K562 (cell line): ENCODE measurements at regions not wholly inside any gene's neighbourhood (a gene's known extent, or its start where the extent isn't known, plus 50 kb on each side); places are given as distances from the start of the nearest gene placed in this dataset.

Experiments
- ATAC-seq: fragments of 200-7000 bp; cut with Tn5 transposase; 3 replicates; pipeline ENCODE4 v1.9.1; 2020; ENCODE audit warnings: moderate library complexity
- BruUV-seq: library from RNA; stranded (reverse); fragments of 400-500 nt; replicated peaks from 2 replicates; lab custom pipeline; 2021; lab: Mats Ljungman, UMichigan
- CTCF ChIA-PET: fragments of 300-600 bp; formaldehyde crosslinking; extraction: SDS; loops from one replicate; lab custom pipeline; 2021; ENCODE audit warnings: low intra/inter-chr PET ratio; lab: Yijun Ruan, JAX
- POLR2A ChIA-PET: fragments of 300-600, 350-650 bp; sonication (Branson Sonifier 250); formaldehyde crosslinking; extraction: SDS; loops from one replicate; lab custom pipeline; 2021; ENCODE audit warnings: antibody characterized with exemption, inconsistent platforms; lab: Yijun Ruan, JAX
- DNase-seq, 4 experiments: peaks; one replicate each; pipeline versions ENCODE4 v3.0.0 to v3.0.0-alpha.2; 2011 to 2018; ENCODE audit warnings: low spot score in 3 of 4, mixed read lengths in 3 of 4; ENCODE audit errors: extremely low read depth in 1 of 4
- FAIRE-seq: peaks from 2 replicates; lab custom pipeline; 2011; peaks lifted over from hg19 to GRCh38; lab: Jason Lieb, UNC
- H2AFZ ChIP-seq: 2 replicates; pipeline ENCODE4 v1.6.0; 2011; ENCODE audit warnings: low read depth, low read length, control low read depth, inconsistent platforms
- H3K27ac ChIP-seq: fragments of 200-600 bp; 3 replicates; pipeline ENCODE4 v1.8.0; 2011; ENCODE audit warnings: low read depth, mild to moderate bottlenecking, control low read depth, inconsistent platforms, low read length, moderate library complexity, mixed read lengths; ENCODE audit errors: extremely low read depth
- H3K27me3 ChIP-seq, 2 experiments: fragments of 300-600 bp in 1 of 2; 2 replicates in 1 of 2; 3 replicates in 1 of 2; pipeline versions ENCODE4 v1.6.0 to v1.8.0; 2011; ENCODE audit warnings: inconsistent platforms in 2 of 2, low read length in 2 of 2, mild to moderate bottlenecking in 1 of 2, mixed read lengths in 1 of 2, moderate library complexity in 1 of 2; ENCODE audit not compliant: control insufficient read depth in 2 of 2, insufficient read depth in 2 of 2
- H3K36me3 ChIP-seq: fragments of 300-600 bp; 3 replicates; pipeline ENCODE4 v1.8.0; 2011; ENCODE audit warnings: mild to moderate bottlenecking, low read length, inconsistent platforms; ENCODE audit not compliant: control insufficient read depth, insufficient read depth
- H3K4me1 ChIP-seq, 2 experiments: fragments of 200-600 bp in 1 of 2; replicated peaks in 1 of 2; 2 replicates in 1 of 2; 3 replicates in 1 of 2; pipeline versions ENCODE4 v1.5.1 to v1.8.0; 2011; ENCODE audit warnings: inconsistent platforms in 2 of 2, low read length in 2 of 2, mild to moderate bottlenecking in 1 of 2, mixed read lengths in 1 of 2, moderate library complexity in 1 of 2; ENCODE audit not compliant: control insufficient read depth in 2 of 2, insufficient read depth in 2 of 2
- H3K4me2 ChIP-seq: 2 replicates; pipeline ENCODE4 v1.6.1; 2011; ENCODE audit warnings: low read length, control low read depth, inconsistent platforms, mixed read lengths; ENCODE audit not compliant: insufficient read depth
- H3K4me3 ChIP-seq: fragments of 200-600 bp; sonication (generic), shearing (Covaris generic); 2 replicates; pipeline ENCODE4 v1.5.1; 2016; ENCODE audit warnings: control low read depth, inconsistent platforms
- H3K79me2 ChIP-seq: fragments of 200-600 bp; 3 replicates; pipeline ENCODE4 v1.8.0; 2011; ENCODE audit warnings: low read length, inconsistent platforms; ENCODE audit not compliant: control insufficient read depth, insufficient read depth
- H3K9ac ChIP-seq, 2 experiments: 2 replicates each; pipeline versions ENCODE4 v1.6.0 to v1.6.1; 2011; ENCODE audit warnings: low read depth in 2 of 2, low read length in 2 of 2, control low read depth in 1 of 2, inconsistent platforms in 1 of 2, mild to moderate bottlenecking in 1 of 2, mixed read lengths in 1 of 2; ENCODE audit not compliant: insufficient read depth in 1 of 2
- H3K9me1 ChIP-seq: one replicate; pipeline ENCODE4 v1.6.0; 2011; ENCODE audit warnings: inconsistent platforms, mild to moderate bottlenecking, low read length, moderate library complexity; ENCODE audit not compliant: control insufficient read depth, insufficient read depth
- H3K9me3 ChIP-seq: replicated peaks from 2 replicates; pipeline ENCODE4 v1.5.1; 2011; ENCODE audit warnings: low read depth, low read length, inconsistent platforms; ENCODE audit not compliant: control insufficient read depth, insufficient read depth
- H4K20me1 ChIP-seq: replicated peaks from 2 replicates; pipeline ENCODE4 v1.6.1; 2011; ENCODE audit warnings: low read length, inconsistent platforms, mixed read lengths; ENCODE audit not compliant: control insufficient read depth, insufficient read depth
- CREM ChIP-seq: IDR thresholded peaks from 2 replicates; pipeline ENCODE4 v1.6.1; 2014; ENCODE audit warnings: antibody characterized with exemption, low read depth
- CXXC5 ChIP-seq: fragments of 250-450 bp; sonication (Bioruptor Pico); IDR thresholded peaks from 2 replicates; pipeline ENCODE4 v1.8.0; 2022; ENCODE audit warnings: inconsistent platforms, mild to moderate bottlenecking, moderate library complexity
- GATAD2A ChIP-seq: fragments of 450-650 bp; IDR thresholded peaks from 2 replicates; pipeline ENCODE4 v1.6.1; 2017
- GTF2B ChIP-seq: IDR thresholded peaks from 2 replicates; pipeline ENCODE4 v1.6.1; 2011; ENCODE audit not compliant: insufficient read length; ENCODE audit errors: extremely low read depth
- HDAC8 ChIP-seq: fragments of 450-650 bp; IDR thresholded peaks from 2 replicates; pipeline ENCODE4 v1.6.1; 2016; ENCODE audit warnings: mild to moderate bottlenecking, missing genetic modification characterization, moderate library complexity, missing compliant biosample characterization
- IRF2 ChIP-seq: sonication (generic); formaldehyde crosslinking; IDR thresholded peaks from 2 replicates; pipeline ENCODE4 v1.8.1; 2022; ENCODE audit warnings: mild to moderate bottlenecking, missing genetic modification reagents
- MLLT1 ChIP-seq, 2 experiments: fragments of 450-650 bp; IDR thresholded peaks; 2 replicates each; pipeline ENCODE4 v1.6.1; 2016
- NR2C2 ChIP-seq, 2 experiments: fragments of 200-800 bp in 1 of 2; sonication (Bioruptor generic) in 1 of 2; sonication (generic) in 1 of 2; formaldehyde crosslinking in 1 of 2; IDR thresholded peaks; 2 replicates each; pipeline versions ENCODE4 v1.6.1 to v1.8.0; 2016 to 2022; ENCODE audit warnings: mild to moderate bottlenecking in 1 of 2, missing compliant biosample characterization in 1 of 2, missing genetic modification characterization in 1 of 2, missing genetic modification reagents in 1 of 2
- NR3C1 ChIP-seq: sonication (generic); formaldehyde crosslinking; IDR thresholded peaks from 2 replicates; pipeline ENCODE4 v1.8.1; 2022; ENCODE audit warnings: missing genetic modification reagents
- OTX1 ChIP-seq: fragments of 450-650 bp; formaldehyde crosslinking; IDR thresholded peaks from 2 replicates; pipeline ENCODE4 v1.4.0; 2022; ENCODE audit warnings: mild to moderate bottlenecking
- POLR2AphosphoS2 ChIP-seq: IDR thresholded peaks from 2 replicates; pipeline ENCODE4 v1.6.1; 2012; ENCODE audit warnings: low read length, improper control_type of control experiment
- POLR3G ChIP-seq: IDR thresholded peaks from 2 replicates; pipeline ENCODE4 v1.6.1; 2011; ENCODE audit not compliant: insufficient read length, insufficient replicate concordance; ENCODE audit errors: extremely low read depth
- RBM14 ChIP-seq: fragments of 200-400 bp; formaldehyde crosslinking; IDR thresholded peaks from 2 replicates; pipeline ENCODE4 v1.6.1; 2018; ENCODE audit warnings: low read depth, mild to moderate bottlenecking, low read length, moderate library complexity, borderline replicate concordance; ENCODE audit not compliant: insufficient read depth
- SMAD1 ChIP-seq: fragments of 150-350 bp; IDR thresholded peaks from 2 replicates; pipeline ENCODE4 v1.6.1; 2014; ENCODE audit warnings: low read length, low read depth; ENCODE audit not compliant: partially characterized antibody
- SMC3 ChIP-seq: conservative IDR thresholded peaks from 2 replicates; pipeline ENCODE4 v1.6.1; 2011; ENCODE audit warnings: low read depth, low read length, improper control_type of control experiment; ENCODE audit not compliant: insufficient read depth
- THRAP3 ChIP-seq: fragments of 450-650 bp; IDR thresholded peaks from 2 replicates; pipeline ENCODE4 v1.6.1; 2016; ENCODE audit warnings: mild to moderate bottlenecking, inconsistent platforms, borderline replicate concordance
- TOE1 ChIP-seq, 2 experiments: fragments of 450-650 bp in 1 of 2; sonication (generic) in 1 of 2; formaldehyde crosslinking in 1 of 2; IDR thresholded peaks; 2 replicates each; pipeline versions ENCODE4 v1.7.1 to v1.8.0; 2016 to 2022; ENCODE audit warnings: borderline replicate concordance in 2 of 2, mild to moderate bottlenecking in 2 of 2, antibody characterized with exemption in 1 of 2, inconsistent platforms in 1 of 2, low read depth in 1 of 2, missing genetic modification reagents in 1 of 2, moderate library complexity in 1 of 2
- ZNF584 ChIP-seq: fragments of 200-800 bp; sonication (Bioruptor generic); IDR thresholded peaks from 2 replicates; pipeline ENCODE4 v1.6.1; 2016; ENCODE audit warnings: low read depth, mild to moderate bottlenecking, missing genetic modification characterization, missing compliant biosample characterization
- ZNF707 ChIP-seq: fragments of 250-450 bp; sonication (Bioruptor Pico); conservative IDR thresholded peaks from 2 replicates; pipeline ENCODE4 v1.8.0; 2022; ENCODE audit warnings: inconsistent platforms, mild to moderate bottlenecking, moderate library complexity
- in situ Hi-C: fragments of 300-500 bp; cut with MboI; formaldehyde crosslinking; loops from 4 replicates; pipeline ENCODE4 v1.15.0; 2018; ENCODE audit warnings: inconsistent platforms, mixed read lengths
- intact Hi-C: fragments of 100-400 bp; cut with micrococcal nuclease; formaldehyde crosslinking; loops from 2 replicates; pipeline ENCODE4 v1.14.2; 2022
- TF ChIP-seq, protein P1 (sequence below): fragments of 450-650 bp; IDR thresholded peaks from one replicate; pipeline ENCODE4 v1.6.1; 2018; ENCODE audit warnings: mild to moderate bottlenecking, moderate library complexity; ENCODE audit not compliant: partially characterized antibody

GRCh38 chr13:64866331-64866730, 2363.8 kb downstream of the PCDH9 start:
- Histone ChIP-seq H3K79me2 (no peaks in the 10 kb centered on the region), H3K9me1 (no peaks in the 10 kb centered on the region), H3K9me3 (no peaks in the 10 kb centered on the region), H3K27me3 (no peaks in the 10 kb centered on the region), H3K4me1 (no peaks in the 10 kb centered on the region), H3K36me3 (no peaks in the 10 kb centered on the region), H4K20me1 (no peaks in the 10 kb centered on the region), H3K4me3 (no peak overlapping the region), H3K27ac (no peak overlapping the region), H2AFZ (no peak overlapping the region), H3K4me2 (no peak overlapping the region), H3K9ac (no peak overlapping the region)
- BruUV-seq, result no TSS peak
- FAIRE-seq, result no peak
- POLR2A ChIA-PET, result no interaction called here
- intact Hi-C loops, result no loop called here
- no peak for TF ChIP-seq POLR2AphosphoS2
- TF ChIP-seq, protein P1, sequence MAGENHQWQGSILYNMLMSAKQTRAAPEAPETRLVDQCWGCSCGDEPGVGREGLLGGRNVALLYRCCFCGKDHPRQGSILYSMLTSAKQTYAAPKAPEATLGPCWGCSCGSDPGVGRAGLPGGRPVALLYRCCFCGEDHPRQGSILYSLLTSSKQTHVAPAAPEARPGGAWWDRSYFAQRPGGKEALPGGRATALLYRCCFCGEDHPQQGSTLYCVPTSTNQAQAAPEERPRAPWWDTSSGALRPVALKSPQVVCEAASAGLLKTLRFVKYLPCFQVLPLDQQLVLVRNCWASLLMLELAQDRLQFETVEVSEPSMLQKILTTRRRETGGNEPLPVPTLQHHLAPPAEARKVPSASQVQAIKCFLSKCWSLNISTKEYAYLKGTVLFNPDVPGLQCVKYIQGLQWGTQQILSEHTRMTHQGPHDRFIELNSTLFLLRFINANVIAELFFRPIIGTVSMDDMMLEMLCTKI, result no peak
- no peak for TF ChIP-seq HDAC8 (tag)
- no peak for TF ChIP-seq ZNF707 (CRISPR knock-in tag)
- TF ChIP-seq GATAD2A, result no peak
- no peak for TF ChIP-seq NR3C1 (CRISPR knock-in tag)
- TF ChIP-seq CREM, result no peak
- TF ChIP-seq OTX1, result no peak
- TF ChIP-seq THRAP3, result no peak
- TF ChIP-seq NR2C2 (CRISPR knock-in tag; IDR thresholded peaks at IDR 0.05), result no peak
- no peak for TF ChIP-seq NR2C2 (tag; IDR thresholded peaks at IDR 0.05)
- TF ChIP-seq IRF2 (CRISPR knock-in tag), result no peak
- no peak for TF ChIP-seq MLLT1 (IDR thresholded peaks at IDR 0.05)
- TF ChIP-seq RBM14, result no peak
- TF ChIP-seq SMC3, result no peak
- no peak for TF ChIP-seq SMAD1
- no peak for TF ChIP-seq TOE1 (IDR thresholded peaks at IDR 0.05; ENCODE audit: borderline replicate concordance)
- TF ChIP-seq TOE1 (CRISPR knock-in tag; IDR thresholded peaks at IDR 0.05; ENCODE audit: borderline replicate concordance, low read depth), result no peak
- TF ChIP-seq ZNF584 (CRISPR knock-in tag), result no peak
- TF ChIP-seq GTF2B, result no peak
- no peak for TF ChIP-seq POLR3G
- TF ChIP-seq CXXC5 (CRISPR knock-in tag), result no peak
- no peak for ATAC-seq
- DNase-seq, result no peak
- in situ Hi-C loops, result no loop called here
- CTCF ChIA-PET, result no interaction called here
